HT1080 (cell line): ENCODE measurements at regions not wholly inside any gene's neighbourhood (a gene's known extent, or its start where the extent isn't known, plus 50 kb on each side); places are given as distances from the start of the nearest gene placed in this dataset.

Experiments
- DNase-seq: peaks from one replicate; pipeline ENCODE4 v3.0.0-alpha.2; 2015; ENCODE audit warnings: low read depth

GRCh38 chr12:88310666-88311065 is 168.6 kb downstream of the TMTC3 start:
- DNase-seq = no peak

GRCh38 chr12:88313554-88313953 is 171.4 kb downstream of the TMTC3 start:
- no peak for DNase-seq

GRCh38 chr12:88314706-88315105 is 172.6 kb downstream of the TMTC3 start:
- no peak for DNase-seq

- no peak for DNase-seq
Observed at GRCh38 chr12:88318726-88319125, 176.6 kb downstream of the TMTC3 start.

GRCh38 chr12:88325076-88325815 is 183.1 kb downstream of the TMTC3 start:
- peak; percentile 97 for DNase-seq

- no peak for DNase-seq
Observed at GRCh38 chr12:88325816-88326189, 183.7 kb downstream of the TMTC3 start.

- no peak for DNase-seq
Observed at GRCh38 chr12:88327276-88327675, 185.2 kb downstream of the TMTC3 start.

GRCh38 chr12:88328090-88328489 is 186.0 kb downstream of the TMTC3 start:
- no peak for DNase-seq

GRCh38 chr12:88329833-88330232 is 187.7 kb downstream of the TMTC3 start:
- DNase-seq = no peak

- DNase-seq = peak; percentile 87
Observed at GRCh38 chr12:88334271-88334670, 192.2 kb downstream of the TMTC3 start.

- no peak for DNase-seq
Observed at GRCh38 chr12:88336076-88336739, 194.1 kb downstream of the TMTC3 start.

- no peak for DNase-seq
Observed at GRCh38 chr12:88338486-88338885, 196.4 kb downstream of the TMTC3 start.

- peak; percentile 64 for DNase-seq
Observed at GRCh38 chr12:88339254-88339949, 197.3 kb downstream of the TMTC3 start.

GRCh38 chr12:88339966-88340365 is 197.9 kb downstream of the TMTC3 start:
- peak; percentile 7 for DNase-seq

GRCh38 chr12:88342251-88342806 is 200.2 kb downstream of the TMTC3 start:
- DNase-seq = no peak

- no peak for DNase-seq
Observed at GRCh38 chr12:88351146-88351545, 209.0 kb downstream of the TMTC3 start.

GRCh38 chr12:88354691-88355090 is 212.6 kb downstream of the TMTC3 start:
- DNase-seq = no peak

GRCh38 chr12:88360343-88360742 is 218.2 kb downstream of the TMTC3 start:
- no peak for DNase-seq

- no peak for DNase-seq
Observed at GRCh38 chr12:88361493-88361892, 218.8 kb downstream of the KITLG start.

- no peak for DNase-seq
Observed at GRCh38 chr12:88362439-88362838, 217.8 kb downstream of the KITLG start.

- no peak for DNase-seq
Observed at GRCh38 chr12:88365403-88365802, 214.9 kb downstream of the KITLG start.

GRCh38 chr12:88366101-88366500 is 214.2 kb downstream of the KITLG start:
- DNase-seq = no peak
